B cell (primary cell): ENCODE measurements at regions not wholly inside any gene's neighbourhood (a gene's known extent, or its start where the extent isn't known, plus 50 kb on each side); places are given as distances from the start of the nearest gene placed in this dataset.

Experiments
- ATAC-seq: fragments of 200-7000 bp; cut with Tn5 transposase; one replicate; pipeline ENCODE4 v1.10.0; 2021; ENCODE audit warnings: low read depth, mild to moderate bottlenecking, moderate number of reproducible peaks, moderate library complexity
- CTCF ChIA-PET: fragments of 350-600 bp; sonication (Branson Sonifier 250); formaldehyde crosslinking; loops from one replicate; lab custom pipeline; 2021; ENCODE audit warnings: antibody characterized with exemption, inconsistent platforms; lab: Charles Lee
- POLR2A ChIA-PET: fragments of 350-600 bp; sonication (Branson Sonifier 250); formaldehyde crosslinking; loops from one replicate; lab custom pipeline; 2021; ENCODE audit warnings: antibody characterized with exemption; lab: Charles Lee
- DNase-seq: peaks from one replicate; pipeline ENCODE4 v3.0.0; 2013
- H2AFZ ChIP-seq: 2 replicates; pipeline ENCODE4 v1.6.1; 2012; ENCODE audit warnings: mild to moderate bottlenecking, low read depth, low read length; ENCODE audit not compliant: insufficient read depth, poor library complexity, severe bottlenecking
- H3K27ac ChIP-seq, 2 donors: 1 replicate in 1 of 2; 2 replicates in 1 of 2; pipeline ENCODE4 v1.5.1; 2012 to 2013; ENCODE audit warnings: low read length in 2 of 2, mild to moderate bottlenecking in 2 of 2, moderate library complexity in 1 of 2
- H3K27me3 ChIP-seq, 4 experiments: fragments of 200-600 bp in 1 of 4; sonication (generic) in 1 of 4; replicated peaks in 1 of 4; 1 replicate in 2 of 4; 2 replicates in 2 of 4; pipeline versions ENCODE4 v1.6.1 to v1.7.0; 2013 to 2016; ENCODE audit warnings: low read length in 3 of 4, mild to moderate bottlenecking in 2 of 4, mixed read lengths in 1 of 4, moderate library complexity in 1 of 4; ENCODE audit not compliant: insufficient read depth in 4 of 4, control insufficient read depth in 3 of 4; ENCODE audit errors: control extremely low read depth in 1 of 4
- H3K36me3 ChIP-seq, 2 experiments: replicated peaks in 1 of 2; 1 replicate in 1 of 2; 2 replicates in 1 of 2; pipeline versions ENCODE4 v1.6.1 to v1.7.1; 2013; ENCODE audit warnings: low read length in 1 of 2; ENCODE audit not compliant: insufficient read depth in 2 of 2, control insufficient read depth in 1 of 2; ENCODE audit errors: control extremely low read depth in 1 of 2, extremely low read depth in 1 of 2
- H3K4me1 ChIP-seq, 2 donors: fragments of 200-600 bp in 1 of 2; sonication (generic) in 1 of 2; 1 replicate in 1 of 2; 2 replicates in 1 of 2; pipeline versions ENCODE4 v1.5.1 to v1.6.1; 2013 to 2017; ENCODE audit warnings: low read length in 2 of 2; ENCODE audit not compliant: control insufficient read depth in 2 of 2, insufficient read depth in 2 of 2
- H3K4me2 ChIP-seq: replicated peaks from 2 replicates; pipeline ENCODE3; 2012; ENCODE audit warnings: mild to moderate bottlenecking, low read depth, low read length; ENCODE audit not compliant: poor library complexity, severe bottlenecking
- H3K4me3 ChIP-seq, 5 experiments: fragments of 200-600 bp in 1 of 5; sonication (generic) in 1 of 5; 1 replicate in 3 of 5; 2 replicates in 2 of 5; pipeline versions ENCODE4 v1.5.1 to v1.7.0; 2011 to 2016; ENCODE audit warnings: low read length in 4 of 5, mild to moderate bottlenecking in 4 of 5, low read depth in 2 of 5, control low read depth in 1 of 5, moderate library complexity in 1 of 5; ENCODE audit not compliant: insufficient read depth in 1 of 5; ENCODE audit errors: control extremely low read depth in 1 of 5, extremely low read depth in 1 of 5
- H3K79me2 ChIP-seq: fragments of 200-600 bp; sonication (generic); one replicate; pipeline ENCODE4 v1.6.0; 2016; ENCODE audit warnings: low read length; ENCODE audit not compliant: control insufficient read depth, insufficient read depth
- H3K9ac ChIP-seq: fragments of 200-600 bp; sonication (generic); 2 replicates; pipeline ENCODE4 v1.6.1; 2017; ENCODE audit warnings: mild to moderate bottlenecking, low read length, moderate library complexity
- H3K9me3 ChIP-seq, 3 donors: one replicate each; pipeline versions ENCODE4 v1.6.1 to v1.7.1; 2013; ENCODE audit warnings: low read length in 2 of 3; ENCODE audit not compliant: control insufficient read depth in 2 of 3, insufficient read depth in 1 of 3; ENCODE audit errors: control extremely low read depth in 1 of 3
- H4K20me1 ChIP-seq: 2 replicates; pipeline ENCODE4 v1.6.0; 2012; ENCODE audit warnings: mild to moderate bottlenecking, low read length; ENCODE audit not compliant: insufficient read depth, control insufficient read depth, poor library complexity, severe bottlenecking
- H3K27ac Mint-ChIP-seq: one replicate; pipeline ENCODE4 v1.8.0; 2021; ENCODE audit warnings: mixed read lengths
- H3K27me3 Mint-ChIP-seq: one replicate; pipeline ENCODE4 v1.8.0; 2021; ENCODE audit warnings: mixed read lengths
- H3K4me1 Mint-ChIP-seq: one replicate; pipeline ENCODE4 v1.8.0; 2021; ENCODE audit warnings: mixed read lengths
- H3K4me3 Mint-ChIP-seq: one replicate; pipeline ENCODE4 v1.8.0; 2021; ENCODE audit warnings: mixed read lengths
- H3K9me3 Mint-ChIP-seq: one replicate; pipeline ENCODE4 v1.8.0; 2022; ENCODE audit warnings: mixed read lengths; ENCODE audit not compliant: insufficient read depth
- CTCF ChIP-seq: fragments of 200-600 bp; IDR thresholded peaks from one replicate; pipeline ENCODE4 v1.8.0; 2022; ENCODE audit warnings: antibody characterized with exemption, mild to moderate bottlenecking
- EZH2 ChIP-seq: IDR thresholded peaks from 2 replicates; pipeline ENCODE4 v1.6.1; 2012; ENCODE audit warnings: borderline replicate concordance, low read depth, mild to moderate bottlenecking, moderate library complexity, low read length; ENCODE audit not compliant: insufficient read depth, poor library complexity, severe bottlenecking
- WGBS: methylation state at CpG from one replicate; pipeline ENCODE4 v1.1.5; 2013; ENCODE audit warnings: missing lambda C conversion rate; ENCODE audit not compliant: insufficient coverage; 5-methylcytosine and 5-hydroxymethylcytosine counted together
- intact Hi-C: fragments of 100-400 bp; cut with micrococcal nuclease; formaldehyde crosslinking; loops from one replicate; pipeline ENCODE4 v1.10.0; 2022

GRCh38 chr2:33946193-33946592, 347.1 kb upstream of the FAM98A start:
- H3K4me2 ChIP-seq = no peak overlapping the region
- H3K4me3 ChIP-seq = no peak overlapping the region
- CTCF ChIA-PET = no interaction called here
- no peaks in the 10 kb centered on the region for H3K79me2 ChIP-seq
- no peaks in the 10 kb centered on the region for H4K20me1 ChIP-seq
- DNase-seq = no peak
- no peak for ATAC-seq
- no peak overlapping the region for H3K27ac ChIP-seq
- H3K36me3 ChIP-seq = no peaks in the 10 kb centered on the region
- no peaks in the 10 kb centered on the region for H3K9me3 ChIP-seq
- WGBS = 88% methylated on average over 3 of the region's 4 CpGs
- H2AFZ ChIP-seq = no peak overlapping the region
- H3K27me3 Mint-ChIP-seq = no peaks in the 10 kb centered on the region
- no peak overlapping the region for H3K4me3 Mint-ChIP-seq
- H3K9ac ChIP-seq = no peak overlapping the region
- TF ChIP-seq EZH2 (no peak), CTCF (no peak)
- POLR2A ChIA-PET = no interaction called here
- intact Hi-C loops = no loop called here
- H3K27me3 ChIP-seq = no peaks in the 10 kb centered on the region
- no peak overlapping the region for H3K27ac Mint-ChIP-seq
- no peaks in the 10 kb centered on the region for H3K4me1 ChIP-seq
- no peaks in the 10 kb centered on the region for H3K9me3 Mint-ChIP-seq
- no peaks in the 10 kb centered on the region for H3K4me1 Mint-ChIP-seq

- Histone ChIP-seq H3K4me3 (no peak overlapping the region), H3K9ac (no peak overlapping the region), H3K4me2 (no peak overlapping the region), H3K4me1 (no peaks in the 10 kb centered on the region), H3K9me3 (peaks cover 0 to 4% (median 0%) of the 10 kb centered on the region in 3 donors), H3K27ac (no peak overlapping the region), H3K36me3 (no peaks in the 10 kb centered on the region), H4K20me1 (no peaks in the 10 kb centered on the region), H3K79me2 (no peaks in the 10 kb centered on the region), H2AFZ (no peak overlapping the region), H3K27me3 (no peaks in the 10 kb centered on the region)
- Mint-ChIP-seq H3K9me3 (no peaks in the 10 kb centered on the region), H3K4me3 (no peak overlapping the region), H3K4me1 (no peaks in the 10 kb centered on the region), H3K27me3 (no peaks in the 10 kb centered on the region), H3K27ac (no peak overlapping the region)
- DNase-seq (no peak), ATAC-seq (no peak)
- intact Hi-C loops = no loop called here
- TF ChIP-seq EZH2 (no peak), CTCF (no peak)
- ChIA-PET POLR2A (no interaction called here), CTCF (no interaction called here)
Measured at GRCh38 chr2:33933203-33933602, 334.1 kb upstream of the FAM98A start.
